ENCODE measurements at regions not wholly inside any gene's neighbourhood (a gene's known extent, or its start where the extent isn't known, plus 50 kb on each side); places are given as distances from the start of the nearest gene placed in this dataset.

- TF ChIP-seq CTCF (IDR thresholded peaks at IDR 0.05; ENCODE audit: insufficient read depth, low read length), result no peak
- 0 out of 2 replicates have a peak, but pooled peaks have one; percentile 24 for TF ChIP-seq POLR2AphosphoS5 (IDR thresholded peaks at IDR 0.05; ENCODE audit: low read depth)
- TF ChIP-seq GABPA (IDR thresholded peaks at IDR 0.05; ENCODE audit: low read depth), result no peak
- TF ChIP-seq REST (IDR thresholded peaks at IDR 0.05; ENCODE audit: insufficient replicate concordance, low read depth), result no peak
Observed at GRCh38 chr1:198841477-198841876, 202.6 kb downstream of the PTPRC start.

Data from HL-60 (cell line).